Amygdala (tissue), 56 donors: ENCODE measurements at regions not wholly inside any gene's neighbourhood (a gene's known extent, or its start where the extent isn't known, plus 50 kb on each side); places are given as distances from the start of the nearest gene placed in this dataset.
"Not testable (repeated sequence)": the region's sequence is repeated elsewhere in the genome, so short reads cannot be mapped to it uniquely, and the experiment has no call there.

Experiments
- DNase-seq, 56 donors: peaks; one replicate each; lab custom pipeline; 2025; lab: John Stamatoyannopoulos, UW

DNA sequence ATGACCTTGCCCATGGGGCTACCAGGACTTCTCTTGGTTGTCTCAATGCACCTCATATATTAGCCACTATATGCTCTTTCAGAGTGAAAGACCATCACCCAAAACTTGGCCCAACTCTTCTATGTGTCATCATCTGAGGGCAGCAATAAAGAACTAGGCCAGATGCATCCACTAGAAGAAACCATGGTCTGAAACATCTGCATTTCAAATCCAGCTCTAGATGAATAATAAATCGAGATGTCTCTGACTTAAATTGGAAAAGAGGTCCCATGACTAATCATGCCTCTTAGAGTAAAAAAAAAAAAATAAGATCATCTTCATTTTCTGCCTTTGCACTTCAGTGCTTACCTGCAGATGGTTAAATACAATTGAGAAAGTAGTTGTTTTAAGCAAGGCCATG lies 397.6 kb upstream of the PITX2 start:
- no peak for DNase-seq

GRCh38 chr4:111020961-111021360 lies 398.1 kb upstream of the PITX2 start:
- DNase-seq, result no peak

GRCh38 chr4:111022758-111023157 lies 399.9 kb upstream of the PITX2 start:
- no peak for DNase-seq

- DNase-seq, result no peak
Observed at GRCh38 chr4:111027526-111027925, 404.6 kb upstream of the PITX2 start.

DNA sequence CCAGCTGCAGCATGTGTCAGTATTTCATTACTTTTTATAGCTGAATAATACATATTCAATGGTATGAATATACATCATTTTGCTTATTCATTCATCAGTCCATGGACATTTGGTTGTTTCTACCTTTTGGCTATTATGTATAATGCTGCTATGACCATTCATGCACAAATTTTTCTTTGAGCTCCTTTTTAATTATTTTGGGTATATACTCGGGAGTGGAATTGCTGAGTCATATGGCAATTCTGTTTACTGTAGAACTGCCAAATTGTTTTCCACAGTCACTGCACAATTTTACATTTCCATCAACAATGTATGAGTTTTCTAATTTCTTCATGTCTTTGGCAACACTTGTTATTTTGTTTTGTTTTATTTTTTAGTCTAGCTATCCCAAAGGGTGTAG lies 405.9 kb upstream of the PITX2 start:
- DNase-seq, result no peak

DNA sequence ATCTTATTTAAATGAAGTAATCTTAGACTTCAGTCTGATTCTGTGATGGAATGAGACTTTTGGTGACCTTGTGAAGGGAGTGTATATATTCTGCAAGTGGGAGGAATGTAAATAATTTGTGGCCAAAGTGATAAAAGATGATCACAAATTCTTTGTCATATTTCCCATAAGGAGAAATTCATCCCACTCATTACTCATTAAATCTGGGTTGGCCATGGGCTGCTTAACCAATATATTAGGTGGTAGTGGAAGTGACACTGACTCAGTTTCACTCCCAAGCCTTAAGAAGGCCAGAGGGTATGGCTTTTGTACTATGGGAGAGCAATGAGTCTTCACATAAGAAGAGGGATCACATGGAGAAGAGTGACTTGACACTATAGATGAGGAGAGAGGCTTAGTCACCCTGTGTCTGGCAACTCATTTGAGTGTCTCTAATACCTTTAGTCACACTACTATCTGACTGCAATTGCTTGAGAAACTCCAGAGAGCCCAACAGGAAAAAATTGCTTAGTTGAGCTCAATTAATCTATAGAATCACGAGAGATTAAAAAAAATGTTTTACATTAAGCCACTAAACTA lies 408.2 kb upstream of the PITX2 start:
- DNase-seq, result no peak

DNA sequence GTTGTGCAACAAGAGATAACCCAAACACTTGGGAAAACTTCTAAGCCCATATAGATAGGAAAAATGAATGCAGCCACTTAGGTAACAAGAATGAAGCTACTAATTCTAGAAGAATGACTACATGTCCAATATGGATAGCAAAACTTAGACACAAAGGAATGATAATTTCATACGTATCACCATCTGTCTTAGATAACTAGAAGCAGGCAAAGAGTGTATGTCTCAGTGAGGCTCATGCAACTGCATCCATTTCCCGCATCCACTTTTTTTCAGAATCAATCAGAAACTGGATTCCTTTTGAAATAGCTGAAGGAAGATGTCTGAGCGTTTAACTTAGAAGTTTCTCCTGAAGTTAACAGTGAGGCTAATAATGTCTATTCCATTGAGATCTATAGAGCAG lies 408.7 kb upstream of the PITX2 start:
- DNase-seq, result no peak

DNA sequence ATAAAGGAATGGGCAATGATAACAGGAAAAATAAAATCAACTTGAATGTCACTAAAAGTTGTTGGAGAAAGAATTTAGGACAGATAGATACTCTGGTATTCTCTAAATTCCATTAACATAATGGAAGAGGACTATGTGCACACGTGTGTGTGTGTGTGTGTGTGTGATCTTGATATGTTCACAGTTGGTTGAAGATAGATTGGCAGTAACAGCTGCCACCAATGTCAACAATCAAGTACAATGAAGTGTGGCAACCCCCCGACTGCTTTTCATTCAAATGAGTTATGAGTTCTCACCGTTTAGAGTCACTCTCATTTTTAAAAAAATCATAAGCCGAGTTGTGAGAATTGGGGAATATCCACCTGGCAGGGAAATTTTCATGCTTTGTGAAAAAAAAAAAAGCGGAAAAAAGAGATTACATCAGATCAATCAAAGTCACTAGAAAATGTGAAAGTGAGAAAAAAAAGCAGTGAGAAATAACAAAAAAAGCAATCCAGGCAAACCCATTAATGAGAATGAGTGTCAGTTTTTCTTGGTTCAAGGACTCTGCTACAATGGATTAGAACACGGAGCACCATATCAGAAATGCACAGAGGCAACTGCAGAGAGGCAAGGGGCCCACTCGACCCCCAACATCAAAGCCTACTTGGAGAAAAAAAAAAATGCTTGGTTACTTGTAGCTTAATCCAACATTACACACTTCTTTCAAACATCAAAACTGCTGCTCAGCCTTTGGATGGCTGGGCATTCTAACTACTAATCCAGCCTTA lies 414.9 kb upstream of the PITX2 start:
- no peak for DNase-seq

DNA sequence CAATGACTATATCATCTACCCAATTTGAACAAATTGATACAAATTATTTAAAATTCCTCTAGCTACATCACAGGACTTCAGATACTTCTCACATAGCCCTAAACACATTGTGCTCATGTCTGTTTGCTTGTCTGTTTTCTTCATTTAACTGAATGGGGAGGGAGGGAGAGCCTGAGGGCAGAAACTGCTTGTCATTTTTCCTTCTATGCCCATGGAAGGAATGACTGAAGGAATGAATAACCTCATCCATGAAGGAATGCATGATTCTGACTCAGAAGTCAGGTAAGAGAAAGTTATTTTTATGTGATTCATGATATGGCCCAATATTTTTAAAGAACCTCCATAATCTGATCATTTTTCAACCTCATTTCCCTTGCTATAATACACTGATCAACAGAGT lies 418.0 kb upstream of the PITX2 start:
- no peak for DNase-seq

DNA sequence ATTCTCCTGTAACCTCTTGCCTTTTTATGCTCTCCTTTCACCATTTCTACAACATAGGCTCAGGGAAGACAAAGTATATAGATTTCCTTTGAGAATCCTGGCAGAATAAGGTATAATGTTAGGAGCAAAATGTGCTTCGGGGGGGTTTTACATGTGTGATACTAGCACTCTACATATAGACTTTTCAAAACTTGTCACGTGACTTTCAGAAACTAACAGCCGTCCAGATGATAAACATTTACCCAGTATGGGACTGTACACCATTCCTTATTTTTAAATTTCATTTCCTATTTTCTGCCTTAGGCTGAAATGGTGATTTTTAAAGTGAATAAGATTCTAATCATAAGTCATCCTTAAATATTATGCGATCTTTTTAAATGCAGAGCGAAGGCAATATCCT lies 420.4 kb upstream of the PITX2 start:
- no peak for DNase-seq

- no peak for DNase-seq
Observed at GRCh38 chr4:111045992-111046391, 423.1 kb upstream of the PITX2 start.

DNA sequence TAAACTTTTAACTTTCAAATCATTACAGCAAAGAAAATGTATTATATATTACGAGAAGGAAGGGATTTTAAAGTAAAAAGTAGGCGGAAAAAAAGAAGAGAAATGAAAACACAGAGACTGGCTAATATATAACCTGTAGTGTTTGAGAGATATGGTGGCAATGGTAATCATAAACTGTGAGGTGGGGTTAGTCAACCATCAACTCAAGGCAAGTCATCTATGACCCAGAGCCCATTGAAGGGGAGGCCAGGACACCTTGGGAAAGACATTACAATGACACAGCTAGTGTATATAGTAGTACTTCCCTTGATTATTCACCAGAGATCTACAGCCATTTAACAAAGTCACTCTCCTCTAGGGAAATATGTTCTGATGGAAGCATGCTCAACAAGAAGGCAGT lies 423.9 kb upstream of the PITX2 start:
- DNase-seq, result no peak

- no peak for DNase-seq
Observed at GRCh38 chr4:111048316-111048715, 425.4 kb upstream of the PITX2 start.

DNA sequence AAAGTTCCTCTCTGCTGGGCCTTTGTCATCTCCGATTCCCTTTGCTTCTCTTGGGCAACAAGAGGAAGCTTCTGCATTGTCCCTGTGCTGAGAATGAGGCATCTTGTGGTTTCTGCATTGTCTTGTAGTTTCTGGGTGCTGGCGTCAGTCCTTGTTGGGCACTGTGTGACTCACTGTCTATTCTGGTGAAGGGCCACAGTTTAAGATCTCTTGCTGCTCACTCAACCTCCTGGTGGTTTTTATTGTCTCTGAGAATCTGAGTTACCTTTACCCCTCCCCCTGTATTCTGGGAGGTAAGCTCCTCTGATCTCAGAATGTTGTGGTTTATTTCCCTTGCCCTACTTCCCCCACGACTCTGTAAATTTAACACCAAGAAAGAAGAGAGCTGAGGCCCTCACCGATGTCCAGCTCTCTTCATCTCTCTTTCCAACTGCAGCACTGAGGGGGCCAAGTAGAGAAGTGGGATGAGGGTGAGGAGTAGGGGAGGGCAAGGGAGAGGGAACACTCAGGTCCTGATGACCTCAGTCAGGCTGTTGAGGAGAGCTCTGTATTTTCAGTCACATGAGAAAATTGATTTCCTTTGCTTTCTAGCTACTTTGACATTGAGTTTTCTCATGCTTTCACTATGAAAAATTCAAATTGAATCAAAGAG lies 441.6 kb upstream of the PITX2 start:
- no peak for DNase-seq

- no peak for DNase-seq
Observed at GRCh38 chr4:111066001-111066400, 443.1 kb upstream of the PITX2 start.

DNA sequence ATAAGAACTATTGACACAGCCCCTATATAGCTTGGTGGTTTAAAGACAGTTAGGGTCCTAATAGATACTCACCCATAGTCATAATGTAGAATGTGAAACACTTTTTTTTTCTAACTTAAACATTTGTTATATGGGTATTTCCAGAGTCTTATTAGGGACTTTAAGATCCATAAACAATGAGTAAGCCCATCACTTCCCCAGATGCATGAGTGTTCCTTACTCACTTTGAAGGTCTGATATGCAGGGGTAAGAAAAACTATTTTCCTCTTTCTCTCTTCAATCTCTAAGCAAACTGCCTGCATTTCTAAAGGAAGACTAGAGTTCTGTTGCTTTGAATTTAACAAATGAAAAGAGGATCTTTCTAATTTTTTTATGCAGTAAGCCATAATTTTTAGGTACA lies 443.6 kb upstream of the PITX2 start:
- no peak for DNase-seq

GRCh38 chr4:111066887-111067286 lies 444.0 kb upstream of the PITX2 start:
- no peak for DNase-seq

DNA sequence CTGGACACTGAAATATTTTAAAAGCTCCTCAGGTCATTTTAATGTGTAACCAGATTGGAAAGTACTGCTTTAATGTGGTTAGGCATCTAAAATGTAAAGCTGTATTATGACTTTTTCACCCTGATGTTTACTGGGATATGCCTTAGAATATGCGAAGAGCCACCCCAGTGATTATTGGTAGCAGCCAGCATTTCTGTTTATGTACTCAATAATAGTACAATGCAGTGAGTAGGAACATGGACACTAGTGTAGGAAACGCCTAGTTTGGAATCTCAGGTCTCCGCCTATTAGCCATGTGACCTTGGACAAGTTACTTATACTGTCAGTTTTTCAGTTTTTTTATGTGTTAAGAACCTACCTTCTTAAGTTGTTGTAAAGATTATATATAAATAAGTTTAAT lies 446.0 kb upstream of the PITX2 start:
- DNase-seq, result no peak

GRCh38 chr4:111070390-111070789 lies 447.5 kb upstream of the PITX2 start:
- no peak for DNase-seq

DNA sequence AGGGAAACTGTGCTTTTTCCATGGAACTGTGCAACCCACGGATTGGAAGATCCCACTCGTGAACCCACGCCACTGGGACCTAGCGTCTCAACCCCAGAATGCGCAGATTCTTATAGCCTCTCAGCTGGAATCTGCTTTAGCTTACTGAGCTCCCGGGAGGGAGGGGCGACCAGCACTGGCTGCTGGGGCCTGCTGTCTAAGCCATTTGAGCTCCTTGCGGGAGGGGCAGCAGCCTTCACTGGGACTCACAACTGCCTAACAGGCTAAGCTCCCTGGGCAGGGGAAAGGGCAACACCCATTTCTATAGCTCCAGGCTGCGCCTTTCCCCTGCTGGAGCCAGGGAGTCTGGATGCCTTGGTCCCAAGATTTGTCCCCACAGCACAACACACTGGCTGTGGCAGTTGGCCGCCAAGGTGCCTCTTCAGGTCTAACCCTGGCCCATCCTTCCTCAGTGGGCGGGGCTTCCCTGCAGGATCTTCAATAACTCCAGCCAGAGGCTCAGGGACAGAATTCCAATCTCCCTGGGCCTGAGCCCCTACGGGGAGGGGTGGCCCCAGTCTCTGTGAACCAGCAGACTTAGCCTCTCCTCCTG lies 451.7 kb upstream of the PITX2 start:
- no peak for DNase-seq

DNA sequence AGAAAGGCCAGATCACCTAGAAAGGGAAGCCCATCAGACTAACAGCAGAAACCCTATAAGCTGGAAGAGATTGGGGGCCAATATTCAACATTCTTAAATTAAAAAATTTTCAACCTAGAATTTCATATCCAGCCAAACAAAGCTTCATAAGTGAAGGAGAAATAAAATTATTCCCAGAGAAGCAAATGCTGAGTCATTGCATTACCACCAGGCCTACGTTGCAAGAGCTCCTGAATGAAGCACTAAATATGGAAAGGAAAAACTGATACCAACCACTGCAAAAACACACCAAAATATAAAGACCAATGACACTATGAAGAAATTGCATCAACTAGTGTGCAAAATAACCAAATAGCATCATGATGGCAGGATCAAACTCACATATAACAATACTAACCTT lies 453.4 kb upstream of the PITX2 start:
- not testable (repeated sequence) for DNase-seq

DNA sequence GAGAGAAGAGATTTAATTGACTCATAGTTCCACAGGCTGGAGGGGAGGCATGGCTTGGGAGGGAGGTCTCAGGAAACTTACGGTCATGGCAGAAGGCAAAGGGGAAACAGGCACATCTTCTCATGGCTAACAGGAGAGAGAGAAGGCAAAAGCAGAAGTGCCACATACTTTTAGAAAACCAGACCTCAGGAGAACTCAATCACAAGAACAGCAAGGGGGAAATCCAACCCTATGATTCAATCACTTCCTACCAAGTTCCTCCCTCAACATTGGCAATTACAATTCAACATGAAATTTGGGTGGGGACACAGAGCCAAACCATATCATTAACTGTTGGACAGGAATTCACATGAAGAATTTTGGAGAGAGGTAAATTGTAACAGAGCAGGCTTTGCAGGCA lies 485.3 kb upstream of the PITX2 start:
- DNase-seq, result no peak
